Heart right ventricle (tissue), 16 donors: ENCODE measurements at regions not wholly inside any gene's neighbourhood (a gene's known extent, or its start where the extent isn't known, plus 50 kb on each side); places are given as distances from the start of the nearest gene placed in this dataset.

Experiments
- ATAC-seq, 8 donors: fragments of 200-7000 bp; cut with Tn5 transposase; one replicate each; pipeline ENCODE4 v1.9.1; 2020; ENCODE audit warnings: mild to moderate bottlenecking in 8 of 8, moderate library complexity in 8 of 8, moderate number of reproducible peaks in 1 of 8
- DNase-seq, 2 donors: peaks; one replicate each; pipeline ENCODE4 v3.0.0-alpha.2; 2020
- H3K27ac ChIP-seq, 10 donors: fragments of 200-600 bp; sonication (generic) in 2 of 10; one replicate each; pipeline versions ENCODE4 v1.5.0 to v1.8.0; 2020 to 2022; ENCODE audit warnings: mild to moderate bottlenecking in 3 of 10
- H3K27me3 ChIP-seq, 7 donors: fragments of 200-600 bp; one replicate each; pipeline ENCODE4 v1.8.0; 2021 to 2022; ENCODE audit warnings: mild to moderate bottlenecking in 2 of 7
- H3K36me3 ChIP-seq, 9 donors: fragments of 200-600 bp; sonication (generic) in 1 of 9; one replicate each; pipeline versions ENCODE4 v1.5.0 to v1.8.0; 2020 to 2022; ENCODE audit warnings: mild to moderate bottlenecking in 2 of 9
- H3K4me1 ChIP-seq, 9 donors: fragments of 200-600 bp; sonication (generic) in 1 of 9; one replicate each; pipeline versions ENCODE4 v1.5.0 to v1.8.0; 2020 to 2022; ENCODE audit warnings: mild to moderate bottlenecking in 4 of 9
- H3K4me3 ChIP-seq, 10 donors: fragments of 200-600 bp; sonication (generic) in 2 of 10; one replicate each; pipeline versions ENCODE4 v1.5.0 to v1.8.0; 2020 to 2022; ENCODE audit warnings: mild to moderate bottlenecking in 7 of 10, moderate library complexity in 2 of 10
- H3K9me3 ChIP-seq, 11 donors: fragments of 200-600 bp in 10 of 11; sonication (generic) in 2 of 11; one replicate each; pipeline versions ENCODE4 v1.5.0 to v1.8.0; 2013 to 2022; ENCODE audit warnings: mild to moderate bottlenecking in 2 of 11, control low read depth in 1 of 11, moderate library complexity in 1 of 11
- WGBS, 2 donors: extraction: QIAGEN DNeasy Blood & Tissue Kit; methylation state at CpG; one replicate each; pipeline ENCODE4 v1.1.7; 2013; ENCODE audit warnings: inconsistent platforms in 1 of 2; 5-methylcytosine and 5-hydroxymethylcytosine counted together
- intact Hi-C, 10 donors: fragments of 100-400 bp; cut with DNase I; formaldehyde crosslinking; loops; one replicate each; pipeline versions ENCODE4 v1.11.1 to v1.14.2; 2022
- TF ChIP-seq, protein P1 (sequence below), 9 donors: fragments of 200-600 bp; sonication (generic) in 2 of 9; IDR thresholded peaks; one replicate each; pipeline versions ENCODE4 v1.5.0 to v1.8.0; 2021 to 2022; ENCODE audit warnings: antibody characterized with exemption in 9 of 9, mild to moderate bottlenecking in 5 of 9, moderate library complexity in 1 of 9
- donor health status: Arrhythmogenic right ventricular cardiomyopathy.
- donor health status: ischemic (EF 13 %, LVEDD 7.1; RV severe dilation, severe dysfunction).
- donor health status: healthy with polysubstance abuse.
- donor health status: DM: no; HTN: yes; CAD: no.
- donor health status: DM: no; HTN: no; CAD: no.
- donor health status: ischemic (EF 25% LVEDD 6.9; RV normal size, moderate dysfunction).
- donor health status: ischemic (EF 25% LVEDD 5.7; RV mildly dilated, moderate dysfunction).
- donor health status: healthy.
- donor health status: DM: yes; HTN: yes; CAD: no.
- donor health status: Ischemic cardiomyopathy.
- donor health status: ischemic (EF 35%, LVEDD 5.7; RV mildly dilated, moderate dysfunction).
- donor health status: nonischemic (EF 11% LVEDD 7.7; RV severe dilation, severe dysfunction).
- donor health status: DM: yes; HTN: yes; CAD: no.
- donor health status: PGD.
- donor health status: ischemic (EF 29% LVEDD 5.4; RV normal size, mild dysfunction).
- donor health status: nonischemic (EF 23%, LVEDD 6.1; RV moderate dilation, normal function).

DNA sequence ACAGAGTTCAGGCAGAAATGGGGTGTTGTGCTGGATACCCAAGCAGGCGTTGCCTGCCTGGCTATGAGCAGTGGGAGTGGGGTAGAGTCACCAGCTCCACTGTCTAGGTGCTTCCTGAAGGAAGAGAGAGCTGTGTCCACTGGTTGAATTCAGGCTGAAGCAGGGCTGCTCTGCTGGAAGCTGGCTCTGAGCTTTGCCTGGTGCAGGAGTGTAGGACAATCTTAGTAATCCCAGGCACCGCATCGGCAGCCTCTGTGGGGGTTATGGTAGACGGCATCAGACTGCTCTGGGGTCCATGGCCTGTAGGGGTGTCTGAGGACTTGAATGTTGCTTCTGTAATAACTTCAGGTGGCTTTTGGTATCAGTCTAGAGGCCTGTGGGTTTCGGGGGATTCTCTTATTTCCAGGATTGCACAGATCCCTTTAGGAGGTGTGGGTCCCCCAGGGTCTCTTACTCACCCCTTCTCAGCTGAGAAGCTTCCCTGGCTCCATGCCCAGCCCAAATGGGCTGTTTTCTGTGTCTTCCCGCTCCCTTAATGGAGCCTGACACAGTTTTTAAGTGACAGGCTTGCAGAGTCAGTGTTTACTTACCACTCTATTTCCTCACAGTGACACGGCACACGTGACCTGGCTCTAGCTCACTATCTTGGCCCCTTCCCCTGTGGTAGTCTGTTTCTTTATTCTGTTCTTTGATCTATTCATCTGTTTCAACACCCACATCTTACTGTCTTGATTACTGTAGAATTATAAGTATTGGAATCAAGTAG is 644.3 kb downstream of the CBLN2 start:
- intact Hi-C loops: no loop called here
- Histone ChIP-seq H3K27me3 (no peaks in the 10 kb centered on the region), H3K27ac (no peak overlapping the region), H3K9me3 (peaks cover 0 to 10% (median 0%) of the 10 kb centered on the region in 11 donors), H3K4me3 (no peak overlapping the region), H3K4me1 (no peaks in the 10 kb centered on the region), H3K36me3 (no peaks in the 10 kb centered on the region)
- 62 to 73% methylated on average over 8 of the region's 8 CpGs for WGBS, 2 donors
- DNase-seq (no peak), ATAC-seq (no peak)
- TF ChIP-seq, protein P1, sequence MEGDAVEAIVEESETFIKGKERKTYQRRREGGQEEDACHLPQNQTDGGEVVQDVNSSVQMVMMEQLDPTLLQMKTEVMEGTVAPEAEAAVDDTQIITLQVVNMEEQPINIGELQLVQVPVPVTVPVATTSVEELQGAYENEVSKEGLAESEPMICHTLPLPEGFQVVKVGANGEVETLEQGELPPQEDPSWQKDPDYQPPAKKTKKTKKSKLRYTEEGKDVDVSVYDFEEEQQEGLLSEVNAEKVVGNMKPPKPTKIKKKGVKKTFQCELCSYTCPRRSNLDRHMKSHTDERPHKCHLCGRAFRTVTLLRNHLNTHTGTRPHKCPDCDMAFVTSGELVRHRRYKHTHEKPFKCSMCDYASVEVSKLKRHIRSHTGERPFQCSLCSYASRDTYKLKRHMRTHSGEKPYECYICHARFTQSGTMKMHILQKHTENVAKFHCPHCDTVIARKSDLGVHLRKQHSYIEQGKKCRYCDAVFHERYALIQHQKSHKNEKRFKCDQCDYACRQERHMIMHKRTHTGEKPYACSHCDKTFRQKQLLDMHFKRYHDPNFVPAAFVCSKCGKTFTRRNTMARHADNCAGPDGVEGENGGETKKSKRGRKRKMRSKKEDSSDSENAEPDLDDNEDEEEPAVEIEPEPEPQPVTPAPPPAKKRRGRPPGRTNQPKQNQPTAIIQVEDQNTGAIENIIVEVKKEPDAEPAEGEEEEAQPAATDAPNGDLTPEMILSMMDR (IDR thresholded peaks at IDR 0.05): no peak

DNA sequence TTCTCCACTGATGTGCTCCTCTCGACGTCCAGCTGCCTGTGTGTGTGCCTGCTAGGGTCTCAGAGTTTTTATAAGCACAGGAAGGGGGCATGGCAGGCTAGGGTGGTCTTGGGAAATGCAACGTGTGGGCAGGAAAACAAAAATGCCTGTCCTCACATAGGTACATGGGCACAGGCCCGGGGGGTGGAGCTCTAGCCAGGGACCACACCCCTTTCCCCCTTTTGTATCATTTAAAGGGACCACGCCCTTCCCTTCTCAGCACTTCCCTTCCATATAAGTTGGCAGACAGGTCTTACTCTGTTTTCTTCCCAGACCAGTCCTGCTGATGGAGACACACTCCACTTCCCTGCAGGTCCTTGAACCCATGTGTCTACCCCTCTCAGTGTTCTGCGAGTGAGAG is 645.0 kb downstream of the CBLN2 start:
- DNase-seq (no peak), ATAC-seq (no peak)
- Histone ChIP-seq H3K36me3 (no peaks in the 10 kb centered on the region), H3K27ac (no peak overlapping the region), H3K9me3 (peaks cover 0 to 11% (median 0%) of the 10 kb centered on the region in 11 donors), H3K4me1 (no peaks in the 10 kb centered on the region), H3K27me3 (no peaks in the 10 kb centered on the region), H3K4me3 (no peak overlapping the region)
- 59 to 66% methylated on average over 6 of the region's 6 CpGs for WGBS, 2 donors
- intact Hi-C loops: no loop called here
- TF ChIP-seq, protein P1 (IDR thresholded peaks at IDR 0.05): no peak

DNA sequence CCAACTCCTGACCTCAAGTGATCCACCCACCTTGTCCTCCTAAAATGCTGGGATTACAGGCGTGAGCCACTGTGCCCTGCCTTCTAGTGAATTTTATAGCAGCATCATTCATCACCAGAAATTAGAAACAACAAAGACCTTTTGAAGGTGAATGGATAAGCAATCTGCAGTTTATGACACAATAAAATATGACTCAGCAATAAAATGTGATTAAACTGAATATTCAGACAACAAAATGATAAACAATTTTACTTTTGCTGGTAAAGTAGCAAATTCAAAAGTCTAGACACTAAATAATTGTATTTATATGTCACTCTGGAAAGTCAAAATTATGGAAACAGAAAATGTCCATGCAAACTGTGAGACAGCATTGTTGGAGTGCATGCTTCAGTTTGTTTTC is 656.6 kb downstream of the CBLN2 start:
- 84 to 88% methylated on average over 1 of the region's 1 CpG for WGBS, 2 donors
- ATAC-seq (no peak), DNase-seq (no peak)
- intact Hi-C loops: no loop called here
- H3K36me3 ChIP-seq: no peaks in the 10 kb centered on the region
- no peaks in the 10 kb centered on the region for H3K4me1 ChIP-seq
- TF ChIP-seq, protein P1 (IDR thresholded peaks at IDR 0.05): no peak
- no peak overlapping the region for H3K4me3 ChIP-seq
- H3K27ac ChIP-seq: no peak overlapping the region
- peaks cover 0 to 9% (median 0%) of the 10 kb centered on the region in 11 donors for H3K9me3 ChIP-seq
- no peaks in the 10 kb centered on the region for H3K27me3 ChIP-seq

DNA sequence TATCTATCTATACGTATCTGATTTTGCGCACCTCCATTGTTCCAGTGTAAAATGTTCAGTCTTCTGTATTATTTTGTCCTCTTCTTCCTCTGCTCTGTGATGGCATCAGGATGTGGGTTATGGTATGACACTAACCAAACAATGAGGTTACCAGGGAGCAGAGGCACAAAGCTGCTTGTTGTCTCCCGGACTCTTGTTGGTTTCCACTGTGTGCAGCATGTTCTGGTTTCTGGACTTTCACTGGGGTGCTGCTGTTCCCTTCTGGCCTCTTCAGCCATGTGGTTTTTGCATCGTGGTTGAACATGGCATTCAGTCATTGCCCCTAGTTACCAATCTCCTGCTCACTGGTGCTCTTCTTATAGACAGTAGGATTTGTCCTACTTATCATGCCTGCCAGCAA is 665.9 kb downstream of the CBLN2 start:
- intact Hi-C loops: no loop called here
- H3K4me3 ChIP-seq: no peak overlapping the region
- ATAC-seq: no peak
- H3K9me3 ChIP-seq: peaks cover 0 to 4% (median 0%) of the 10 kb centered on the region in 11 donors
- H3K36me3 ChIP-seq: no peaks in the 10 kb centered on the region
- DNase-seq: no peak
- H3K4me1 ChIP-seq: no peaks in the 10 kb centered on the region
- H3K27ac ChIP-seq: no peak overlapping the region
- whole genome bisulfite sequencing, 2 donors: 84% methylated on average over 4 of the region's 4 CpGs
- TF ChIP-seq, protein P1 (IDR thresholded peaks at IDR 0.05): no peak
- H3K27me3 ChIP-seq: no peaks in the 10 kb centered on the region
